CD4-positive, alpha-beta memory T cell (primary cell): ENCODE measurements at regions not wholly inside any gene's neighbourhood (a gene's known extent, or its start where the extent isn't known, plus 50 kb on each side); places are given as distances from the start of the nearest gene placed in this dataset.

Source experiments
- CTCF ChIA-PET: fragments of 350-600 bp; sonication (Branson Sonifier 250); formaldehyde crosslinking; loops from one replicate; lab custom pipeline; 2021; ENCODE audit warnings: inconsistent platforms; ENCODE audit not compliant: partially characterized antibody; lab: Charles Lee
- POLR2A ChIA-PET: fragments of 350-600 bp; sonication (Branson Sonifier 250); formaldehyde crosslinking; loops from one replicate; lab custom pipeline; 2021; ENCODE audit not compliant: partially characterized antibody; lab: Charles Lee
- DNase-seq, 5 donors: peaks; one replicate each; pipeline versions ENCODE4 v3.0.0 to v3.0.0-alpha.2; 2020 to 2022; ENCODE audit warnings: mixed read lengths in 1 of 5
- H3K27ac ChIP-seq: one replicate; pipeline ENCODE4 v1.7.0; 2013; ENCODE audit warnings: low read depth, low read length
- H3K27me3 ChIP-seq: 2 replicates; pipeline ENCODE4 v1.7.0; 2013; ENCODE audit warnings: mild to moderate bottlenecking, low read length, moderate library complexity; ENCODE audit not compliant: insufficient read depth
- H3K36me3 ChIP-seq: 2 replicates; pipeline ENCODE4 v1.7.0; 2013; ENCODE audit warnings: mild to moderate bottlenecking, low read length, moderate library complexity; ENCODE audit not compliant: insufficient read depth
- H3K4me1 ChIP-seq: 2 replicates; pipeline ENCODE4 v1.7.0; 2013; ENCODE audit warnings: mild to moderate bottlenecking, low read length, moderate library complexity; ENCODE audit not compliant: insufficient read depth
- H3K4me3 ChIP-seq, 2 donors: one replicate each; pipeline ENCODE4 v1.7.0; 2013; ENCODE audit warnings: low read length in 2 of 2, mild to moderate bottlenecking in 1 of 2
- H3K9me3 ChIP-seq, 2 donors: one replicate each; pipeline ENCODE4 v1.7.0; 2013; ENCODE audit warnings: low read length in 2 of 2, control low read depth in 1 of 2; ENCODE audit not compliant: control insufficient read depth in 1 of 2
- H3K27ac Mint-ChIP-seq, 7 donors: one replicate each; pipeline ENCODE4 v1.8.0; 2020 to 2021; ENCODE audit warnings: mixed read lengths in 7 of 7, mild to moderate bottlenecking in 6 of 7, inconsistent platforms in 3 of 7, moderate library complexity in 3 of 7
- H3K27me3 Mint-ChIP-seq, 2 donors: one replicate each; pipeline ENCODE4 v1.8.0; 2020 to 2021; ENCODE audit warnings: mixed read lengths in 2 of 2
- H3K36me3 Mint-ChIP-seq, 2 donors: one replicate each; pipeline ENCODE4 v1.8.0; 2020 to 2021; ENCODE audit warnings: mixed read lengths in 2 of 2, inconsistent platforms in 1 of 2, mild to moderate bottlenecking in 1 of 2
- H3K4me1 Mint-ChIP-seq, 4 donors: one replicate each; pipeline ENCODE4 v1.8.0; 2020 to 2021; ENCODE audit warnings: mixed read lengths in 4 of 4, mild to moderate bottlenecking in 1 of 4
- H3K4me3 Mint-ChIP-seq, 8 donors: one replicate each; pipeline ENCODE4 v1.8.0; 2020 to 2021; ENCODE audit warnings: mixed read lengths in 8 of 8, mild to moderate bottlenecking in 7 of 8, moderate library complexity in 6 of 8, inconsistent platforms in 3 of 8
- H3K9me3 Mint-ChIP-seq, 8 donors: one replicate each; pipeline ENCODE4 v1.8.0; 2020 to 2021; ENCODE audit warnings: mixed read lengths in 8 of 8, mild to moderate bottlenecking in 5 of 8, inconsistent platforms in 3 of 8, moderate library complexity in 1 of 8
- intact Hi-C: fragments of 100-400 bp; cut with micrococcal nuclease; formaldehyde crosslinking; loops from one replicate; pipeline ENCODE4 v1.15.1; 2023

GRCh38 chr1:60169206-60169605, 95.6 kb upstream of the C1orf87 start:
- intact Hi-C loops, result no loop called here
- Mint-ChIP-seq H3K9me3 (peaks cover 0 to 4% (median 0%) of the 10 kb centered on the region in 8 donors), H3K27ac (no peak overlapping the region), H3K4me3 (no peak overlapping the region), H3K27me3 (peaks cover 0 to under 1% of the 10 kb centered on the region in 2 donors), H3K4me1 (no peaks in the 10 kb centered on the region), H3K36me3 (no peaks in the 10 kb centered on the region)
- Histone ChIP-seq H3K9me3 (no peaks in the 10 kb centered on the region), H3K4me1 (no peaks in the 10 kb centered on the region), H3K4me3 (no peak overlapping the region), H3K36me3 (no peaks in the 10 kb centered on the region), H3K27me3 (no peaks in the 10 kb centered on the region), H3K27ac (no peak overlapping the region)
- CTCF ChIA-PET, result no interaction called here
- POLR2A ChIA-PET, result no interaction called here
- DNase-seq, result no peak

DNA sequence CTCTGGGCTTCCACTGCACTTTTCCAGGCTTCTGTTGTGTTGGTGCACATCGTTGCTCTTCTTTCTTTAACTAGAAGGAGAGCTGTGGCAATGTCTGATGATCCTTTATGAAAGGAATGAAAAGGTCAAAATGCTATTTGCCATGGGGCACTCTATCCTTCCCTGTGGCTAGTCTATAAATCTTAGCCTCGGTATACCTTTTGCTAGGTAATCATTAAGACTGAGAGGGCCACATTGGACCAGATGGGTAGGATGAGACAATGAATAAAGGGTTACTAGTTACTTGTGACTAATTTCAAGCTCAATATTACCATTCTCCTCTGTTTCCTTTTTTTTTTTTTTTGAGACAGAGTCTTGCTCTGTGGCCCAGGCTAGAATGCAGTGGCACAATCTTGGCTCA, 89.4 kb upstream of the C1orf87 start:
- no peak overlapping the region for H3K4me3 Mint-ChIP-seq

DNA sequence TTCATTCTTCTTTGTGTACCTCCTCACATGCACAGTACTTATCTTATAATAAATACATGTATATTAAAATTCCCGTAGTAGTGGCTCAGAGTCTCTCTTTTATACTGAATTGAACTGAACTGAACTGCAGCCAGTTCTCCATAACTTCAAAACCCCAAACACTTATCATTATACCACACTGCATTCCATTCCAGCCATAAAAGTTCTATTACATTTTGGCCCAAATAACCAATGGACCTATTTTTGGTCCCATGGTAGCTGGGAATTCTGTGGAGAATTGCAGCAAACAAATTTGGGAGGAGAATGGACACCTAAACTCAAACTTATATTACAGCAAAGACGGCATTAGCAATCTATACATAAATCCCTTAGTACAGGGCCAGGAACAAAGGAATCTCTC, 86.6 kb upstream of the C1orf87 start:
- Mint-ChIP-seq H3K36me3 (no peaks in the 10 kb centered on the region), H3K4me3 (no peak overlapping the region), H3K27ac (no peak overlapping the region), H3K4me1 (no peaks in the 10 kb centered on the region), H3K27me3 (no peaks in the 10 kb centered on the region), H3K9me3 (peaks cover 0 to 2% (median 0%) of the 10 kb centered on the region in 8 donors)
- Histone ChIP-seq H3K27ac (no peak overlapping the region), H3K4me3 (no peak overlapping the region), H3K36me3 (no peaks in the 10 kb centered on the region), H3K4me1 (no peaks in the 10 kb centered on the region), H3K9me3 (no peaks in the 10 kb centered on the region), H3K27me3 (no peaks in the 10 kb centered on the region)
- intact Hi-C loops, result no loop called here
- ChIA-PET CTCF (no interaction called here), POLR2A (no interaction called here)
- no peak for DNase-seq

More for the DNA sequence above, 89.4 kb upstream of the C1orf87 start:
- H3K36me3 ChIP-seq, result no peaks in the 10 kb centered on the region
- no peaks in the 10 kb centered on the region for H3K4me1 ChIP-seq
- CTCF ChIA-PET, result no interaction called here
- no peaks in the 10 kb centered on the region for H3K27me3 ChIP-seq
- DNase-seq, result no peak
- Mint-ChIP-seq H3K27ac (no peak overlapping the region), H3K4me1 (no peaks in the 10 kb centered on the region), H3K9me3 (peaks cover 0 to 2% (median 0%) of the 10 kb centered on the region in 8 donors), H3K27me3 (no peaks in the 10 kb centered on the region), H3K36me3 (no peaks in the 10 kb centered on the region)
- no peaks in the 10 kb centered on the region for H3K9me3 ChIP-seq
- POLR2A ChIA-PET, result no interaction called here
- H3K4me3 ChIP-seq, result no peak overlapping the region
- intact Hi-C loops, result no loop called here
- H3K27ac ChIP-seq, result no peak overlapping the region

DNA sequence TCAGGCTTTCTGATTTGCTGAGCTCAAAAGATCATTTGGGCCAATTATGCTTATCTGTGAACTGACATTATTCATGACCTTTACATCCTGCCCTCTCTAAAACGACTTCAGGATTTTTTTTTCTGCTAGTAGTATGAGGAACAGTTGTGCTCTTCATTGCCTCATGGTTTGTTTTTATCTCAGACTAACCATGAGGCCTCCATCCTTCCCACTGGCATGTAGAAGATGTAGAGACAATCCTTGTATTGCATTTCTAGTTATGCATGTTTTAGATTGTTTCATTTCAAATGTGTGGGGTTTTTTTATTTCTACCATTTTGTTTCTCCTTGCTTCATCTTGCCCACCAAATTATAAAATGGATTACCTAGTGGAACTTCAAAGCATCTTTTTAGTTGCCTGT, 82.8 kb upstream of the C1orf87 start:
- Histone ChIP-seq H3K4me1 (no peaks in the 10 kb centered on the region), H3K27ac (no peak overlapping the region), H3K27me3 (no peaks in the 10 kb centered on the region), H3K36me3 (no peaks in the 10 kb centered on the region), H3K4me3 (no peak overlapping the region), H3K9me3 (no peaks in the 10 kb centered on the region)
- Mint-ChIP-seq H3K4me3 (no peak overlapping the region), H3K9me3 (peaks cover 0 to 2% (median 0%) of the 10 kb centered on the region in 8 donors), H3K27me3 (peaks cover 0 to 1% of the 10 kb centered on the region in 2 donors), H3K4me1 (no peaks in the 10 kb centered on the region), H3K36me3 (no peaks in the 10 kb centered on the region), H3K27ac (no peak overlapping the region)
- ChIA-PET CTCF (no interaction called here), POLR2A (no interaction called here)
- intact Hi-C loops, result no loop called here
- no peak for DNase-seq

DNA sequence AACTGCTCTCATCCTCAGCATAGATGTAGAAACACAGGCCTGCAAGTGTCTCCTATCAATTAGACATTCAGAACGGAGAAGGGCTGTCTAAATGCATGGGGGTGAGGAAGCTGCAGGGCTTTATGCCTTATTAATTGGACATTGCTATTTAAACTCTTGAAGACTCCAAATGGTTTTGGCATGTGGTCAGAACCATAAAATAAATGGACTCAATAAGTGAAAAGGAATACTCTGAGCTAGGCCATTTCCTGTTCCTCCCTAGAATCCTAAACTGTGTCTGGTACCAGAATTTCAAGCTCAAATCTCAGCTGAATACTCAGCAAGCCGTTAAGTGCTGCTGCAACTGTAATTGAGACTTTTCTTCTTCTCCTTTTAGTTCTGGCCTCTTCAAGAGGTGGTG, 80.4 kb upstream of the C1orf87 start:
- H3K4me1 ChIP-seq, result no peaks in the 10 kb centered on the region
- Mint-ChIP-seq H3K4me3 (no peak overlapping the region), H3K4me1 (no peaks in the 10 kb centered on the region), H3K36me3 (no peaks in the 10 kb centered on the region), H3K27ac (no peak overlapping the region), H3K9me3 (peaks cover 0 to 3% (median 0%) of the 10 kb centered on the region in 8 donors), H3K27me3 (peaks cover 0 to 5% of the 10 kb centered on the region in 2 donors)
- H3K4me3 ChIP-seq, result no peak overlapping the region
- H3K36me3 ChIP-seq, result no peaks in the 10 kb centered on the region
- intact Hi-C loops, result no loop called here
- CTCF ChIA-PET, result no interaction called here
- H3K27me3 ChIP-seq, result no peaks in the 10 kb centered on the region
- POLR2A ChIA-PET, result no interaction called here
- DNase-seq, result no peak
- H3K27ac ChIP-seq, result no peak overlapping the region
- H3K9me3 ChIP-seq, result no peaks in the 10 kb centered on the region

GRCh38 chr1:60152891-60153290, 79.3 kb upstream of the C1orf87 start:
- no peaks in the 10 kb centered on the region for H3K36me3 ChIP-seq
- H3K4me3 ChIP-seq, result no peak overlapping the region
- ChIA-PET POLR2A (no interaction called here), CTCF (no interaction called here)
- no peak overlapping the region for H3K4me3 Mint-ChIP-seq
- H3K4me1 Mint-ChIP-seq, result no peaks in the 10 kb centered on the region
- H3K36me3 Mint-ChIP-seq, result no peaks in the 10 kb centered on the region
- H3K27me3 ChIP-seq, result no peaks in the 10 kb centered on the region
- peaks cover 0 to 3% (median 0%) of the 10 kb centered on the region in 8 donors for H3K9me3 Mint-ChIP-seq
- peaks cover 0 to 5% of the 10 kb centered on the region in 2 donors for H3K27me3 Mint-ChIP-seq
- intact Hi-C loops, result no loop called here
- no peak overlapping the region for H3K27ac Mint-ChIP-seq
- H3K9me3 ChIP-seq, result no peaks in the 10 kb centered on the region
- no peak for DNase-seq
- no peak overlapping the region for H3K27ac ChIP-seq
- H3K4me1 ChIP-seq, result no peaks in the 10 kb centered on the region

DNA sequence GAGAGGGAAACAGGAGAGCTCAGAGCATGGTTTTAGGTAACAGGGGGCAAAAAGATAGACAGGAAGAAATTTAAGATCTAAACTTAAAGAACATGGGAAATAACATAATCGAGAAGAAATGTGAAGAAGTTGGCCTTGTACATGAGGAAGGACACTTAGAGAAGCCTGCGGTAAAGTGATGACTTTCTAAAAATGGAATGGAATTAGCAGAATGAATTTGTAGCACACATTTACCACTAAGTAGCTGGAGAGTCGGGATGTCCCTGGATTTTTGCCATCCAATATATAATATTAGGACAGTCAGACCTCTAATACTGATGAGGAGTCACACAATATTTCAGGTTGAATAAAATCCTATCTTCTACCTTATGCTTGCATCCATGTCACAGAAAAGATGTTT, 77.7 kb upstream of the C1orf87 start:
- no peak overlapping the region for H3K4me3 Mint-ChIP-seq
- no peak overlapping the region for H3K27ac Mint-ChIP-seq
- CTCF ChIA-PET, result no interaction called here
- Histone ChIP-seq H3K27ac (no peak overlapping the region), H3K36me3 (no peaks in the 10 kb centered on the region), H3K27me3 (no peaks in the 10 kb centered on the region), H3K4me3 (no peak overlapping the region), H3K9me3 (no peaks in the 10 kb centered on the region), H3K4me1 (no peaks in the 10 kb centered on the region)
- H3K27me3 Mint-ChIP-seq, result peaks cover 0 to 5% of the 10 kb centered on the region in 2 donors
- intact Hi-C loops, result no loop called here
- H3K4me1 Mint-ChIP-seq, result no peaks in the 10 kb centered on the region
- POLR2A ChIA-PET, result no interaction called here
- no peak for DNase-seq
- H3K9me3 Mint-ChIP-seq, result peaks cover 0 to 3% (median 0%) of the 10 kb centered on the region in 8 donors
- no peaks in the 10 kb centered on the region for H3K36me3 Mint-ChIP-seq

- H3K27ac ChIP-seq, result no peak overlapping the region
- H3K4me3 ChIP-seq, result no peak overlapping the region
- Mint-ChIP-seq H3K9me3 (peaks cover 0 to 3% (median 0%) of the 10 kb centered on the region in 8 donors), H3K4me1 (no peaks in the 10 kb centered on the region), H3K27ac (no peak overlapping the region), H3K27me3 (peaks cover 0 to 5% of the 10 kb centered on the region in 2 donors), H3K36me3 (no peaks in the 10 kb centered on the region), H3K4me3 (no peak overlapping the region)
- intact Hi-C loops, result no loop called here
- H3K9me3 ChIP-seq, result no peaks in the 10 kb centered on the region
- no peaks in the 10 kb centered on the region for H3K36me3 ChIP-seq
- ChIA-PET POLR2A (no interaction called here), CTCF (no interaction called here)
- H3K4me1 ChIP-seq, result no peaks in the 10 kb centered on the region
- H3K27me3 ChIP-seq, result no peaks in the 10 kb centered on the region
- no peak for DNase-seq
Observed at GRCh38 chr1:60149251-60149650, 75.7 kb upstream of the C1orf87 start.
